GM12872 (cell line): ENCODE measurements at regions not wholly inside any gene's neighbourhood (a gene's known extent, or its start where the extent isn't known, plus 50 kb on each side); places are given as distances from the start of the nearest gene placed in this dataset.

Source experiments
- CTCF ChIP-seq: IDR thresholded peaks from 3 replicates; pipeline ENCODE4 v1.5.1; 2011; ENCODE audit warnings: low read depth, mild to moderate bottlenecking, low read length, moderate library complexity; ENCODE audit not compliant: insufficient read depth

- no peak for TF ChIP-seq CTCF
Observed at GRCh38 chr2:226183550-226183949, 616.1 kb downstream of the IRS1 start.

- TF ChIP-seq CTCF = no peak
Observed at GRCh38 chr2:226183033-226183432, 616.6 kb downstream of the IRS1 start.

GRCh38 chr2:226181909-226182308, 617.7 kb downstream of the IRS1 start:
- no peak for TF ChIP-seq CTCF

GRCh38 chr2:226180281-226180884, 619.2 kb downstream of the IRS1 start:
- no peak for TF ChIP-seq CTCF

- no peak for TF ChIP-seq CTCF
Observed at GRCh38 chr2:226179010-226179409, 620.6 kb downstream of the IRS1 start.

- TF ChIP-seq CTCF = no peak
Observed at GRCh38 chr2:226176283-226176984, 623.2 kb downstream of the IRS1 start.

GRCh38 chr2:226174390-226174789, 625.2 kb downstream of the IRS1 start:
- TF ChIP-seq CTCF = no peak
